ENCODE measurements at regions not wholly inside any gene's neighbourhood (a gene's known extent, or its start where the extent isn't known, plus 50 kb on each side); places are given as distances from the start of the nearest gene placed in this dataset.

GRCh38 chr6:150787429-150787828 lies 78.1 kb upstream of the MTHFD1L start:
- TF ChIP-seq SPI1 (IDR thresholded peaks at IDR 0.05; ENCODE audit: low read depth, low read length), result no peak
- TF ChIP-seq POLR2A (IDR thresholded peaks at IDR 0.05; ENCODE audit: low read depth, low read length), result no peak

Measured in GM12891 (cell line).